HEK293 (cell line): ENCODE measurements at regions not wholly inside any gene's neighbourhood (a gene's known extent, or its start where the extent isn't known, plus 50 kb on each side); places are given as distances from the start of the nearest gene placed in this dataset.

ENCODE experiments used
- CTCF ChIA-PET: fragments of 350-600 bp; formaldehyde crosslinking; extraction: SDS; loops from one replicate; lab custom pipeline; 2021; ENCODE audit warnings: antibody characterized with exemption; lab: Yijun Ruan, JAX
- POLR2A ChIA-PET: fragments of 300-600 bp; formaldehyde crosslinking; extraction: SDS; loops from one replicate; lab custom pipeline; 2020; ENCODE audit warnings: antibody characterized with exemption, inconsistent platforms; lab: Yijun Ruan, JAX
- H3K27ac ChIP-seq: fragments of 200-500 bp; sonication (Bioruptor generic); 2 replicates; pipeline ENCODE4 v1.5.1; 2014; ENCODE audit warnings: low read depth, low read length, control low read depth, inconsistent platforms; ENCODE audit errors: extremely low read depth
- H3K36me3 ChIP-seq, 2 experiments: fragments of 200-500 bp in 1 of 2; sonication (Bioruptor generic) in 1 of 2; 1 replicate in 1 of 2; 2 replicates in 1 of 2; pipeline ENCODE4 v1.5.1; 2014 to 2017; ENCODE audit warnings: inconsistent platforms in 2 of 2, low read length in 2 of 2; ENCODE audit not compliant: control insufficient read depth in 2 of 2, insufficient read depth in 1 of 2
- H3K4me1 ChIP-seq: fragments of 200-500 bp; sonication (Bioruptor generic); 2 replicates; pipeline ENCODE4 v1.5.1; 2014; ENCODE audit warnings: mild to moderate bottlenecking, low read length, inconsistent platforms; ENCODE audit not compliant: control insufficient read depth, insufficient read depth
- H3K4me3 ChIP-seq: 2 replicates; pipeline ENCODE4 v1.5.1; 2011; ENCODE audit warnings: low read depth, mild to moderate bottlenecking, control low read depth, low read length, moderate library complexity
- H3K9me3 ChIP-seq: fragments of 200-500 bp; sonication (Bioruptor generic); 2 replicates; pipeline ENCODE4 v1.5.1; 2014; ENCODE audit warnings: low read depth, low read length, inconsistent platforms; ENCODE audit not compliant: control insufficient read depth, insufficient read depth
- HOXC10 ChIP-seq: sonication (generic); formaldehyde crosslinking; IDR thresholded peaks from 2 replicates; pipeline ENCODE4 v1.8.1; 2023; ENCODE audit warnings: mild to moderate bottlenecking, missing genetic modification reagents
- KLF7 ChIP-seq: fragments of 450-650 bp; formaldehyde crosslinking; IDR thresholded peaks from 2 replicates; pipeline ENCODE4 v1.5.1; 2016; ENCODE audit warnings: missing biosample characterization, missing genetic modification characterization, borderline replicate concordance
- PRDM1 ChIP-seq: fragments of 450-650 bp; formaldehyde crosslinking; IDR thresholded peaks from 2 replicates; pipeline ENCODE4; 2016; ENCODE audit warnings: missing biosample characterization, missing genetic modification characterization
- REST ChIP-seq: fragments of 450-650 bp; formaldehyde crosslinking; IDR thresholded peaks from 2 replicates; pipeline ENCODE4 v1.5.1; 2016; ENCODE audit warnings: missing biosample characterization, missing genetic modification characterization
- YY2 ChIP-seq: fragments of 450-650 bp; formaldehyde crosslinking; IDR thresholded peaks from 2 replicates; pipeline ENCODE4 v1.5.1; 2016; ENCODE audit warnings: missing biosample characterization, missing genetic modification characterization
- ZBTB8A ChIP-seq: fragments of 450-650 bp; formaldehyde crosslinking; IDR thresholded peaks from 2 replicates; pipeline ENCODE4 v1.5.1; 2016; ENCODE audit warnings: missing biosample characterization, missing genetic modification characterization
- ZFHX2 ChIP-seq: fragments of 450-650 bp; formaldehyde crosslinking; conservative IDR thresholded peaks from 2 replicates; pipeline ENCODE4 v1.5.1; 2016; ENCODE audit warnings: missing biosample characterization, missing genetic modification characterization
- ZFP69B ChIP-seq: fragments of 450-650 bp; formaldehyde crosslinking; IDR thresholded peaks from 2 replicates; pipeline ENCODE4 v1.5.1; 2016; ENCODE audit warnings: missing biosample characterization, missing genetic modification characterization
- ZNF341 ChIP-seq: fragments of 450-650 bp; formaldehyde crosslinking; IDR thresholded peaks from 2 replicates; pipeline ENCODE4; 2016; ENCODE audit warnings: low read depth, missing biosample characterization, missing genetic modification characterization
- ZNF433 ChIP-seq: fragments of 450-650 bp; formaldehyde crosslinking; IDR thresholded peaks from 2 replicates; pipeline ENCODE4 v1.5.1; 2016; ENCODE audit warnings: missing biosample characterization, missing genetic modification characterization, low read depth
- ZNF449 ChIP-seq: fragments of 450-650 bp; formaldehyde crosslinking; IDR thresholded peaks from 2 replicates; pipeline ENCODE4 v1.5.1; 2017; ENCODE audit warnings: missing biosample characterization, mild to moderate bottlenecking, missing genetic modification characterization, moderate library complexity
- ZNF558 ChIP-seq: fragments of 450-650 bp; formaldehyde crosslinking; IDR thresholded peaks from 2 replicates; pipeline ENCODE4 v1.5.1; 2016; ENCODE audit warnings: missing biosample characterization, missing genetic modification characterization
- TF ChIP-seq, protein P1 (sequence below): fragments of 450-650 bp; formaldehyde crosslinking; IDR thresholded peaks from 2 replicates; pipeline ENCODE4 v1.5.1; 2016; ENCODE audit warnings: missing biosample characterization, missing genetic modification characterization

- Histone ChIP-seq H3K9me3 (no peaks in the 10 kb centered on the region), H3K4me1 (no peaks in the 10 kb centered on the region), H3K4me3 (no peak overlapping the region), H3K27ac (no peak overlapping the region), H3K36me3 (no peaks in the 10 kb centered on the region)
- POLR2A ChIA-PET, result no interaction called here
- TF ChIP-seq KLF7 (tag by site-specific recombination), result no peak
- no peak for TF ChIP-seq PRDM1 (tag by site-specific recombination)
- CTCF ChIA-PET, result interaction anchor here (0.7 kb wide), 1 partner anchor 75 kb away, joined by 3 read pairs; no protein-coding TSS in a partner anchor
Observed at GRCh38 chr4:3867403-3868100, 101.4 kb downstream of the ADRA2C start.

DNA sequence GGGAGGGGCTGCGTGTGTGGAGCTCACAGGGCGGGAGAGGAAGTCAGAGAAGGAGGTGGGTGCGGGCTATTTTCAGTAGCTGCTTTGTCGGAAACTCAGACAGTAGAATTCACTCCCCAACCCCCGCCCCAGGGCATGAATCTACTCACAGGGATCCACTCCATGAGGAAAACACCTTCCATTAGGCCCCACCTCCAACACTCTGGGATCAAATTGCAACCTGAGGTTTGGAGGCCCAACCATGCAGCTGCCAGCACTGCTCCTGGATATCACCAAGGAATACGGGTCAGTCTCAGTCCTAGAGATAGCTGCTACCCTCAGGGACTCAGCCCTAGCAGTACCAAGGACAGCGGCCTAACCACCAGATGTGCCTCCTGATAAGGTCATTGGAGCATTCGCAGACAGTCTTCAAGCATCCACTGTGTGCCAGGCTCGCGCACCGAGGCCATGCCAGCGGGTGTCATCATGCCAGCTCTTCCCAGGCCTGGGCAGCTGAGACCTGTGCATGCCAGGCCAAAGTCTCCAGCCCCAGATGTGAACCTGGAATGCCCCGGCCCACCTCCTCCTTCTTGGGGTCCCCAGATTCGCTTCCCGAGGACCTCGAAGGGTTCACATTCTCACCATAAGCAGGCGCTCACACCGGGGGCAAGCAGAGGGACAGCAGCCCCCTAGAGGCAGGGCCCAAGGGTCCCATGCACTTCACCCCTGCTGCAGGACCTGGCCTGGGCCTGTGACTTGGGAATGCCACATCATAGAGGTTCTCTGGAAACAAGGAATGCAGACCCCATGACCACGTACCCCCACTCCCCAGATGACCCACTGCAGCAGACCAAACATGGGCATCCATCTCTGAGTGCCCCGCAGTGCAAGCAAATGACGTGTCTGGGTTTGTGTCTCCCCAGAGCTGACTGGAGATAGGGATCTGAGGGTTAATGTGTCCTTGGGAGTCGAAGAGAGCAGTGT, 102.3 kb downstream of the ADRA2C start:
- Histone ChIP-seq H3K9me3 (no peaks in the 10 kb centered on the region), H3K36me3 (no peaks in the 10 kb centered on the region), H3K27ac (no peak overlapping the region), H3K4me1 (no peaks in the 10 kb centered on the region), H3K4me3 (no peak overlapping the region)
- POLR2A ChIA-PET, result no interaction called here
- TF ChIP-seq ZNF341 (tag by site-specific recombination) (no peak), REST (tag by site-specific recombination) (peak; percentile 96)
- CTCF ChIA-PET, result interaction anchor here (0.7 kb wide), 2 partner anchors 24 to 76 kb away, joined by 3 read pairs; no protein-coding TSS in a partner anchor

GRCh38 chr4:3869174-3869572, 103.0 kb downstream of the ADRA2C start:
- Histone ChIP-seq H3K4me1 (no peaks in the 10 kb centered on the region), H3K4me3 (no peak overlapping the region), H3K36me3 (no peaks in the 10 kb centered on the region)
- CTCF ChIA-PET, result no interaction called here
- TF ChIP-seq ZBTB8A (no peak), YY2 (tag by site-specific recombination) (no peak), HOXC10 (no peak)
- TF ChIP-seq, all 188 proteins: peak for 0
- POLR2A ChIA-PET, result no interaction called here
- Histone ChIP-seq H3K27ac (no peak overlapping the region), H3K9me3 (no peaks in the 10 kb centered on the region)

- no peaks in the 10 kb centered on the region for H3K36me3 ChIP-seq
- ChIA-PET POLR2A (no interaction called here), CTCF (no interaction called here)
- no peaks in the 10 kb centered on the region for H3K4me1 ChIP-seq
- no peak overlapping the region for H3K4me3 ChIP-seq
- H3K9me3 ChIP-seq, result no peaks in the 10 kb centered on the region
- no peak overlapping the region for H3K27ac ChIP-seq
- TF ChIP-seq ZFP69B (tag by site-specific recombination), result no peak
- no peak for TF ChIP-seq ZNF449 (tag by site-specific recombination)
- TF ChIP-seq, protein P1, sequence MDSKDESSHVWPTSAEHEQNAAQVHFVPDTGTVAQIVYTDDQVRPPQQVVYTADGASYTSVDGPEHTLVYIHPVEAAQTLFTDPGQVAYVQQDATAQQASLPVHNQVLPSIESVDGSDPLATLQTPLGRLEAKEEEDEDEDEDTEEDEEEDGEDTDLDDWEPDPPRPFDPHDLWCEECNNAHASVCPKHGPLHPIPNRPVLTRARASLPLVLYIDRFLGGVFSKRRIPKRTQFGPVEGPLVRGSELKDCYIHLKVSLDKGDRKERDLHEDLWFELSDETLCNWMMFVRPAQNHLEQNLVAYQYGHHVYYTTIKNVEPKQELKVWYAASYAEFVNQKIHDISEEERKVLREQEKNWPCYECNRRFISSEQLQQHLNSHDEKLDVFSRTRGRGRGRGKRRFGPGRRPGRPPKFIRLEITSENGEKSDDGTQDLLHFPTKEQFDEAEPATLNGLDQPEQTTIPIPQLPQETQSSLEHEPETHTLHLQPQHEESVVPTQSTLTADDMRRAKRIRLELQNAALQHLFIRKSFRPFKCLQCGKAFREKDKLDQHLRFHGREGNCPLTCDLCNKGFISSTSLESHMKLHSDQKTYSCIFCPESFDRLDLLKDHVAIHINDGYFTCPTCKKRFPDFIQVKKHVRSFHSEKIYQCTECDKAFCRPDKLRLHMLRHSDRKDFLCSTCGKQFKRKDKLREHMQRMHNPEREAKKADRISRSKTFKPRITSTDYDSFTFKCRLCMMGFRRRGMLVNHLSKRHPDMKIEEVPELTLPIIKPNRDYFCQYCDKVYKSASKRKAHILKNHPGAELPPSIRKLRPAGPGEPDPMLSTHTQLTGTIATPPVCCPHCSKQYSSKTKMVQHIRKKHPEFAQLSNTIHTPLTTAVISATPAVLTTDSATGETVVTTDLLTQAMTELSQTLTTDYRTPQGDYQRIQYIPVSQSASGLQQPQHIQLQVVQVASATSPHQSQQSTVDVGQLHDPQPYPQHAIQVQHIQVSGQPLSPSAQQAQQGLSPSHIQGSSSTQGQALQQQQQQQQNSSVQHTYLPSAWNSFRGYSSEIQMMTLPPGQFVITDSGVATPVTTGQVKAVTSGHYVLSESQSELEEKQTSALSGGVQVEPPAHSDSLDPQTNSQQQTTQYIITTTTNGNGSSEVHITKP, result no peak
- TF ChIP-seq ZNF433 (tag by site-specific recombination), result no peak
- no peak for TF ChIP-seq ZNF558 (tag by site-specific recombination)
- TF ChIP-seq ZFHX2 (tag by site-specific recombination), result peak; percentile 25; the same call in 1 of the 2 replicates
Observed at GRCh38 chr4:3869661-3870566, 103.7 kb downstream of the ADRA2C start.
